Calu3 (cell line): ENCODE measurements at regions not wholly inside any gene's neighbourhood (a gene's known extent, or its start where the extent isn't known, plus 50 kb on each side); places are given as distances from the start of the nearest gene placed in this dataset.

Source experiments
- BruUV-seq: library from RNA; stranded (reverse); fragments of 400-500 nt; replicated peaks from 2 replicates; lab custom pipeline; 2021; lab: Mats Ljungman, UMichigan
- CTCF ChIA-PET: fragments of 300-600 bp; sonication (Branson Sonifier 250); formaldehyde crosslinking; loops from one replicate; lab custom pipeline; 2022; ENCODE audit warnings: antibody characterized with exemption; lab: Charles Lee
- DNase-seq: peaks from one replicate; pipeline ENCODE4 v3.0.0; 2022
- H3K27ac Mint-ChIP-seq: one replicate; pipeline ENCODE4 v1.8.0; 2022; ENCODE audit warnings: mixed read lengths; ENCODE audit not compliant: unreplicated experiment
- H3K27me3 Mint-ChIP-seq: one replicate; pipeline ENCODE4 v1.8.0; 2022; ENCODE audit warnings: mixed read lengths; ENCODE audit not compliant: unreplicated experiment
- H3K36me3 Mint-ChIP-seq: one replicate; pipeline ENCODE4 v1.8.0; 2022; ENCODE audit warnings: mild to moderate bottlenecking, moderate library complexity, mixed read lengths; ENCODE audit not compliant: insufficient read depth, unreplicated experiment
- H3K4me1 Mint-ChIP-seq: one replicate; pipeline ENCODE4 v1.8.0; 2022; ENCODE audit warnings: mild to moderate bottlenecking, low read depth, mixed read lengths; ENCODE audit not compliant: unreplicated experiment
- H3K4me3 Mint-ChIP-seq: one replicate; pipeline ENCODE4 v1.8.0; 2022; ENCODE audit warnings: mild to moderate bottlenecking, low read depth, moderate library complexity, mixed read lengths; ENCODE audit not compliant: unreplicated experiment
- H3K9me3 Mint-ChIP-seq: one replicate; pipeline ENCODE4 v1.8.0; 2022; ENCODE audit warnings: low read depth, mixed read lengths; ENCODE audit not compliant: unreplicated experiment
- CTCF ChIP-seq: fragments of 200-600 bp; IDR thresholded peaks from one replicate; pipeline ENCODE4 v1.8.0; 2022; ENCODE audit warnings: antibody characterized with exemption; ENCODE audit not compliant: unreplicated experiment
- intact Hi-C: fragments of 100-400 bp; cut with micrococcal nuclease; formaldehyde crosslinking; loops from one replicate; pipeline ENCODE4 v1.10.0; 2022; ENCODE audit not compliant: unreplicated experiment

DNA sequence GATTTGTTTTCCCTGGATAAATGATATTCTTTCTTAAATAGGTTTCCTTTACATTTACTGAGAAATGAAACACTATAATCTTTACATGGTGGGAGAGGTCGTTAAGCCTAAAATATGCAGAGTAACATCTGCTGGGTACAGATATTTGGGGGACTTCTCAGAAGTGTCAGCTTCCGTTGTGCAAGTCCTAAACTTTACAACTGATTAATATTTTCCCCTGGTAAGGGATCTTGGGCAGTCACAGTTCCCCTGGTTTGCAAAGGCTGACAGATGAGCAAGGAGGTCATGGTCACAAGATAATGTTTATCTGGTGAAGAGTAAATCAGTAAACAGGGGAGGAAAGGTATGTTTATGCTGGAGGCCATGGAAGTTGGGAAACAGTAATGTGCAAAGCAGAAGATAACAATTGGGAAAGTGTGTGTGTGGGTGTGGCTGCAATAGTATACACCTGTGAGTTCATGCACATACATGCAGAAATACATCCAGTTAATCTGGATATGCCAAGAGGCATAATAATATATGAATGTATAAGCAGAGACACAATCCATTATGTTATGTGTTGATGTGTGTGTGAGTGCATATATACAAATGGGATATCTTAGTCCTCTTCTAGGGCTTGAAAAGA is 508.2 kb upstream of the FAM241A start:
- Mint-ChIP-seq H3K27me3 (no peaks in the 10 kb centered on the region), H3K4me1 (peaks cover 8% of the 10 kb centered on the region), H3K4me3 (no peak overlapping the region), H3K9me3 (no peaks in the 10 kb centered on the region), H3K36me3 (peaks cover 4% of the 10 kb centered on the region), H3K27ac (no peak overlapping the region)
- no peak for DNase-seq
- BruUV-seq = no TSS peak
- intact Hi-C loops = loop anchor here (10.0 kb wide), 1 partner anchor 662 kb away; no protein-coding TSS in a partner anchor
- no peak for TF ChIP-seq CTCF
- CTCF ChIA-PET = no interaction called here

- H3K27ac Mint-ChIP-seq = no peak overlapping the region
- intact Hi-C loops = loop anchor here (10.0 kb wide), 1 partner anchor 664 kb away; no protein-coding TSS in a partner anchor
These were observed 506.0 kb upstream of the FAM241A start for GRCh38 chr4:111639120-111639690.

GRCh38 chr4:111639876-111640275 is 505.4 kb upstream of the FAM241A start:
- DNase-seq = no peak
- H3K27ac Mint-ChIP-seq = no peak overlapping the region
- H3K27me3 Mint-ChIP-seq = no peaks in the 10 kb centered on the region
- peaks cover 4% of the 10 kb centered on the region for H3K36me3 Mint-ChIP-seq
- H3K4me1 Mint-ChIP-seq = peaks cover 9% of the 10 kb centered on the region
- H3K4me3 Mint-ChIP-seq = no peak overlapping the region
- CTCF ChIA-PET = interaction anchor here (0.6 kb wide), 1 partner anchor 212 kb away, joined by 3 read pairs; no protein-coding TSS in a partner anchor
- H3K9me3 Mint-ChIP-seq = no peaks in the 10 kb centered on the region
- intact Hi-C loops = loop anchor here (10.0 kb wide), 2 partner anchors 425 to 665 kb away; no protein-coding TSS in a partner anchor
- BruUV-seq = no TSS peak
- no peak for TF ChIP-seq CTCF

More at GRCh38 chr4:111639120-111639690, 506.0 kb upstream of the FAM241A start:
- no TSS peak for BruUV-seq
- no peak for DNase-seq
- CTCF ChIA-PET = interaction anchor here (0.6 kb wide), 1 partner anchor 212 kb away, joined by 3 read pairs; no protein-coding TSS in a partner anchor
- no peaks in the 10 kb centered on the region for H3K27me3 Mint-ChIP-seq
- TF ChIP-seq CTCF = no peak
- H3K9me3 Mint-ChIP-seq = no peaks in the 10 kb centered on the region
- peaks cover 9% of the 10 kb centered on the region for H3K4me1 Mint-ChIP-seq
- H3K36me3 Mint-ChIP-seq = peaks cover 4% of the 10 kb centered on the region
- no peak overlapping the region for H3K4me3 Mint-ChIP-seq

DNA sequence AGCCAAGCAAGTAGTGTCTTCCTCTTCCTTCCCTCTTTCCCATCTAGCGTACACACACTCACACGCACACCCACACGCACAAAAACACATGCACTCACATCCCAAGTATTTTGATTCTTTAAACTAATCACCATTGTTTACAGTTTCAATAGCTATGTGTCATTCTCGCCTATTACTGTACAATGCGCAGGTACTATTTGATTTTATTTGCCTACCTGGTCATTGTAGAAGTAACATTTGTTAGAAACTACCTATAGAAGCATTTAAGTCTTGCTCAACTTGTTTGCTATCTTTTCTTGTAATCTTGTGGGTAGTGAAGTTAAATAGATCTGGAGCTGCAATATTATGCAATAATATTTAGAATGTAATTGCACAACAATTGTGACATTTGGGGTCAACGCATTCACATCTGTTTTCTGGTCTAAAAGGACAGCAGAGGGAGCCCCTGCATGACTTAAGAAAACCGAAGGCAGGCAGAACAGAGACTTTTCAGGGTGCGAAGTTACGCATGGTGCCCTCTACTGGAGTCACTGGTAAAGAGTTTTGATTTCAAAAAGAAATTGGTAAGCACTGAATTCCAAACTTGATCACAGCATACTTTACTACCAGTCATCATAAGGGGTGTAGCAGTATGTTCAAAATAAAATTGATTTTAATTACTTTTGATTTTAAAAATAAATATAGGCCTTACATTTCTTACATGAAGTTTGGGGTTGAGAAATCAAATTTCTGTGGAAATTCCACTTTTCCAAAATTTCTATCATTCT is 503.3 kb upstream of the FAM241A start:
- TF ChIP-seq CTCF = peak; percentile 73
- Mint-ChIP-seq H3K36me3 (peaks cover 4% of the 10 kb centered on the region), H3K9me3 (no peaks in the 10 kb centered on the region), H3K4me1 (peaks cover 9% of the 10 kb centered on the region), H3K27me3 (no peaks in the 10 kb centered on the region), H3K27ac (no peak overlapping the region), H3K4me3 (no peak overlapping the region)
- DNase-seq = peak; percentile 75
- CTCF ChIA-PET = interaction anchor here (1.0 to 1.9 kb wide), 5 partner anchors 206 to 418 kb away, joined by 3 to 14 read pairs (median 4); no protein-coding TSS in a partner anchor
- intact Hi-C loops = loop anchor here (1.0 to 10.0 kb wide), 6 partner anchors 137 to 423 kb away; no protein-coding TSS in a partner anchor
- no TSS peak for BruUV-seq
